ENCODE measurements at regions not wholly inside any gene's neighbourhood (a gene's known extent, or its start where the extent isn't known, plus 50 kb on each side); places are given as distances from the start of the nearest gene placed in this dataset.
A peak's percentile ranks its signal among the peaks of the same experiment; 100 is the strongest.
"Not testable (repeated sequence)": the region's sequence is repeated elsewhere in the genome, so short reads cannot be mapped to it uniquely, and the experiment has no call there.

DNA sequence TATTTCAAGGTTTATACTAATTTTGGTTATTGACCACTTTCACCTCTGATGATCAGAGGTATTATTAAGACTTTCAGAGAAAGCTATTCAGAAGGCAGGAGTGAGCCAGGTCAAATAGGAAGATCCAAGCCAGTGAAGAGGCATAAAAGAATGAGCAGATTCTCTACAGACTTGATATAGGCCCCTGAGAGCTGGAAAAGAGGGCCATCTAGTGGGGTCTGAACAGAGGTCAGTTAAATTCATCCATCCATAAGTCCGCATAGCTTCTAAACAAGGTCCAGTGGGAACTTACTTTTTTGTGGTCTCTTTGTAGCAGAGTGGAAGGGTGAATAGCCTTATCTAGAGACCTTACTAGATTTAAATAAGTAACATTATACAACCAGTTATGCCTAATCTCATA lies 126.6 kb upstream of the UFM1 start:
- Mint-ChIP-seq H3K27me3 (ENCODE audit: insufficient read depth, low read depth, poor library complexity) (no peaks in the 10 kb centered on the region), H3K27ac (no peak overlapping the region), H3K4me3 (no peak overlapping the region), H3K36me3 (ENCODE audit: low read depth) (no peaks in the 10 kb centered on the region), H3K9me3 (no peaks in the 10 kb centered on the region), H3K4me1 (no peaks in the 10 kb centered on the region)
- H3K4me3 ChIP-seq = no peak overlapping the region
- no peaks in the 10 kb centered on the region for H3K36me3 ChIP-seq (ENCODE audit: insufficient read depth)
- H3K4me2 ChIP-seq = no peak overlapping the region
- H3K27me3 ChIP-seq (ENCODE audit: insufficient read depth) = no peaks in the 10 kb centered on the region
- H3K9me2 ChIP-seq (ENCODE audit: insufficient read depth) = peaks cover 3% of the 10 kb centered on the region; the same call in 1 of the 2 replicates
- H3F3A ChIP-seq (replicated peaks; ENCODE audit: low read depth) = no peaks in the 10 kb centered on the region
- no peak overlapping the region for H3K27ac ChIP-seq (ENCODE audit: low read depth)
- TF ChIP-seq, protein P1, sequence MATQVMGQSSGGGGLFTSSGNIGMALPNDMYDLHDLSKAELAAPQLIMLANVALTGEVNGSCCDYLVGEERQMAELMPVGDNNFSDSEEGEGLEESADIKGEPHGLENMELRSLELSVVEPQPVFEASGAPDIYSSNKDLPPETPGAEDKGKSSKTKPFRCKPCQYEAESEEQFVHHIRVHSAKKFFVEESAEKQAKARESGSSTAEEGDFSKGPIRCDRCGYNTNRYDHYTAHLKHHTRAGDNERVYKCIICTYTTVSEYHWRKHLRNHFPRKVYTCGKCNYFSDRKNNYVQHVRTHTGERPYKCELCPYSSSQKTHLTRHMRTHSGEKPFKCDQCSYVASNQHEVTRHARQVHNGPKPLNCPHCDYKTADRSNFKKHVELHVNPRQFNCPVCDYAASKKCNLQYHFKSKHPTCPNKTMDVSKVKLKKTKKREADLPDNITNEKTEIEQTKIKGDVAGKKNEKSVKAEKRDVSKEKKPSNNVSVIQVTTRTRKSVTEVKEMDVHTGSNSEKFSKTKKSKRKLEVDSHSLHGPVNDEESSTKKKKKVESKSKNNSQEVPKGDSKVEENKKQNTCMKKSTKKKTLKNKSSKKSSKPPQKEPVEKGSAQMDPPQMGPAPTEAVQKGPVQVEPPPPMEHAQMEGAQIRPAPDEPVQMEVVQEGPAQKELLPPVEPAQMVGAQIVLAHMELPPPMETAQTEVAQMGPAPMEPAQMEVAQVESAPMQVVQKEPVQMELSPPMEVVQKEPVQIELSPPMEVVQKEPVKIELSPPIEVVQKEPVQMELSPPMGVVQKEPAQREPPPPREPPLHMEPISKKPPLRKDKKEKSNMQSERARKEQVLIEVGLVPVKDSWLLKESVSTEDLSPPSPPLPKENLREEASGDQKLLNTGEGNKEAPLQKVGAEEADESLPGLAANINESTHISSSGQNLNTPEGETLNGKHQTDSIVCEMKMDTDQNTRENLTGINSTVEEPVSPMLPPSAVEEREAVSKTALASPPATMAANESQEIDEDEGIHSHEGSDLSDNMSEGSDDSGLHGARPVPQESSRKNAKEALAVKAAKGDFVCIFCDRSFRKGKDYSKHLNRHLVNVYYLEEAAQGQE (IDR thresholded peaks at IDR 0.05; ENCODE audit: unreplicated experiment) = no peak
- no peak for TF ChIP-seq CREB1 (CRISPR knock-in tag; IDR thresholded peaks at IDR 0.05; ENCODE audit: low read depth)
- TF ChIP-seq JUNB (IDR thresholded peaks at IDR 0.05; ENCODE audit: unreplicated experiment) = no peak
- TF ChIP-seq, protein P2, sequence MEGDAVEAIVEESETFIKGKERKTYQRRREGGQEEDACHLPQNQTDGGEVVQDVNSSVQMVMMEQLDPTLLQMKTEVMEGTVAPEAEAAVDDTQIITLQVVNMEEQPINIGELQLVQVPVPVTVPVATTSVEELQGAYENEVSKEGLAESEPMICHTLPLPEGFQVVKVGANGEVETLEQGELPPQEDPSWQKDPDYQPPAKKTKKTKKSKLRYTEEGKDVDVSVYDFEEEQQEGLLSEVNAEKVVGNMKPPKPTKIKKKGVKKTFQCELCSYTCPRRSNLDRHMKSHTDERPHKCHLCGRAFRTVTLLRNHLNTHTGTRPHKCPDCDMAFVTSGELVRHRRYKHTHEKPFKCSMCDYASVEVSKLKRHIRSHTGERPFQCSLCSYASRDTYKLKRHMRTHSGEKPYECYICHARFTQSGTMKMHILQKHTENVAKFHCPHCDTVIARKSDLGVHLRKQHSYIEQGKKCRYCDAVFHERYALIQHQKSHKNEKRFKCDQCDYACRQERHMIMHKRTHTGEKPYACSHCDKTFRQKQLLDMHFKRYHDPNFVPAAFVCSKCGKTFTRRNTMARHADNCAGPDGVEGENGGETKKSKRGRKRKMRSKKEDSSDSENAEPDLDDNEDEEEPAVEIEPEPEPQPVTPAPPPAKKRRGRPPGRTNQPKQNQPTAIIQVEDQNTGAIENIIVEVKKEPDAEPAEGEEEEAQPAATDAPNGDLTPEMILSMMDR (conservative IDR thresholded peaks at IDR 0.05; ENCODE audit: low read depth in 2 of 2) = peak; percentile 71 to 79
- no peak overlapping the region for H2AFZ ChIP-seq
- ATAC-seq (peak; percentile 96), DNase-seq (ENCODE audit: low spot score) (peak; percentile 72)
- no peaks in the 10 kb centered on the region for H4K20me1 ChIP-seq (replicated peaks; ENCODE audit: insufficient read depth)
- H3K79me2 ChIP-seq (replicated peaks; ENCODE audit: insufficient read depth) = no peaks in the 10 kb centered on the region
- no peaks in the 10 kb centered on the region for H3K4me1 ChIP-seq (ENCODE audit: insufficient read depth)

DNA sequence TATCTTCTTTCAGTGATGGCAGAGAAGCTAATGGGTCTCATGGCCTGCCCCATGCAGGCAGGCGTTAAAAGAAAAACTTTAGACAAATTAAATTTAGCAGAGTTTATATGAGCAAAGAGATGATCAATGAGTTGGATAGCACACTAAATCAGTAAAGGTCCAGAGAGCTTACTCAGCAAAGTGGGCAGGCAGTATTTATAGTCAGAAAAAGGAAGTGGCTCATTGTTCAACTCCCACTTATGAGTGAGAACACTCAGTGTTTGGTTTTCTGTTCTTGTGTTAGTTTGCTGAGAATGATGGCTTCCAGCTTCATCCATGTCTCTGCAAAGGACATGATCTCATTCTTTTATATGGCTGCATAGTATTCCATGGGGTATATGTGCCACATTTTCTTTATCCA lies 128.5 kb upstream of the UFM1 start:
- not testable (repeated sequence) for H3K27me3 ChIP-seq (ENCODE audit: insufficient read depth); H3K4me2 ChIP-seq; H3K4me3 ChIP-seq; H4K20me1 ChIP-seq (replicated peaks; ENCODE audit: insufficient read depth); H3K4me1 ChIP-seq (ENCODE audit: insufficient read depth); H3K4me1 Mint-ChIP-seq; H3K36me3 Mint-ChIP-seq (ENCODE audit: low read depth); ATAC-seq; H3K4me3 Mint-ChIP-seq; H3K36me3 ChIP-seq (ENCODE audit: insufficient read depth); H2AFZ ChIP-seq; H3K27ac ChIP-seq (ENCODE audit: low read depth); H3F3A ChIP-seq (replicated peaks; ENCODE audit: low read depth); DNase-seq (ENCODE audit: low spot score); H3K79me2 ChIP-seq (replicated peaks; ENCODE audit: insufficient read depth); H3K9me2 ChIP-seq (ENCODE audit: insufficient read depth); H3K27me3 Mint-ChIP-seq (ENCODE audit: insufficient read depth, low read depth, poor library complexity); H3K9me3 Mint-ChIP-seq; H3K27ac Mint-ChIP-seq

DNA sequence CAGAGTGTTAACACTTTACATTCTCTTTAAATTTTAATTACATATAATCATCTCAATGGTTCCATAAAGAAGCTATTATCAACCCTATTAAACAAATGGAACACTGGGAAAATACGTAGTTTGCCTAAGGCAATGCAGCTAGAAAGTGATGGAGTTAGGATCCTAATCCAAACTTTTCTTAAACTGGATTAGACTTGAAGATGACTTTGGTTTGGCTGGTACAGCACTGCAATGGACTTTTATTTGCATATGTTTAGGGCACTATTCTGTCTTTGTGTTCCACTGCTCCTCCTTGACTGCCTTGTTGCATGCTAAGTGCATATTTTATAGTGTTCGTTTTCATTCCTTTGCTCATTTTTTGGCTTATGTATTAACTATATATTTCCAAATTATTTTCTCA lies 133.5 kb upstream of the UFM1 start:
- Histone ChIP-seq H3K4me1 (ENCODE audit: insufficient read depth) (peaks cover 9% of the 10 kb centered on the region), H3K4me2 (no peak overlapping the region), H3K27me3 (ENCODE audit: insufficient read depth) (no peaks in the 10 kb centered on the region), H2AFZ (no peak overlapping the region), H3K4me3 (no peak overlapping the region), H3K27ac (ENCODE audit: low read depth) (no peak overlapping the region), H4K20me1 (replicated peaks; ENCODE audit: insufficient read depth) (no peaks in the 10 kb centered on the region), H3K9me2 (ENCODE audit: insufficient read depth) (peaks cover 11% of the 10 kb centered on the region), H3F3A (replicated peaks; ENCODE audit: low read depth) (no peaks in the 10 kb centered on the region), H3K36me3 (ENCODE audit: insufficient read depth) (peaks cover 4% of the 10 kb centered on the region; the same call in 1 of the 2 replicates), H3K79me2 (replicated peaks; ENCODE audit: insufficient read depth) (no peaks in the 10 kb centered on the region)
- ATAC-seq (no peak), DNase-seq (ENCODE audit: low spot score) (no peak)
- Mint-ChIP-seq H3K9me3 (peaks cover 20% of the 10 kb centered on the region), H3K4me3 (no peak overlapping the region), H3K27ac (no peak overlapping the region), H3K4me1 (peaks cover 7% of the 10 kb centered on the region), H3K36me3 (ENCODE audit: low read depth) (peaks cover 16% of the 10 kb centered on the region), H3K27me3 (ENCODE audit: insufficient read depth, low read depth, poor library complexity) (no peaks in the 10 kb centered on the region)
- TF ChIP-seq EZH2 (IDR thresholded peaks at IDR 0.05; ENCODE audit: low read depth, unreplicated experiment) = no peak
- no peak for TF ChIP-seq EZH2phosphoT487 (IDR thresholded peaks at IDR 0.05; ENCODE audit: unreplicated experiment)
- TF ChIP-seq, protein P3, sequence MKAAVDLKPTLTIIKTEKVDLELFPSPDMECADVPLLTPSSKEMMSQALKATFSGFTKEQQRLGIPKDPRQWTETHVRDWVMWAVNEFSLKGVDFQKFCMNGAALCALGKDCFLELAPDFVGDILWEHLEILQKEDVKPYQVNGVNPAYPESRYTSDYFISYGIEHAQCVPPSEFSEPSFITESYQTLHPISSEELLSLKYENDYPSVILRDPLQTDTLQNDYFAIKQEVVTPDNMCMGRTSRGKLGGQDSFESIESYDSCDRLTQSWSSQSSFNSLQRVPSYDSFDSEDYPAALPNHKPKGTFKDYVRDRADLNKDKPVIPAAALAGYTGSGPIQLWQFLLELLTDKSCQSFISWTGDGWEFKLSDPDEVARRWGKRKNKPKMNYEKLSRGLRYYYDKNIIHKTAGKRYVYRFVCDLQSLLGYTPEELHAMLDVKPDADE (IDR thresholded peaks at IDR 0.05) = no peak
- no peak for TF ChIP-seq ZNF114 (CRISPR knock-in tag; IDR thresholded peaks at IDR 0.05)
- TF ChIP-seq, protein P2 (conservative IDR thresholded peaks at IDR 0.05; ENCODE audit: low read depth in 2 of 2) = no peak
